Uterus (tissue), 3 donors: ENCODE measurements at regions not wholly inside any gene's neighbourhood (a gene's known extent, or its start where the extent isn't known, plus 50 kb on each side); places are given as distances from the start of the nearest gene placed in this dataset.

Experiments
- DNase-seq, 2 donors: peaks; one replicate each; pipeline ENCODE4 v3.0.0-alpha.2; 2019 to 2020
- H3K27ac ChIP-seq, 2 donors: fragments of 200-600 bp; sonication (generic); 1 replicate in 1 of 2; 2 replicates in 1 of 2; pipeline ENCODE4 v1.5.1; 2016 to 2018
- H3K27me3 ChIP-seq, 2 donors: fragments of 200-600 bp; sonication (generic); one replicate each; pipeline ENCODE4 v1.5.1; 2018 to 2019; ENCODE audit warnings: control low read depth in 1 of 2
- H3K36me3 ChIP-seq, 2 donors: fragments of 200-600 bp; sonication (generic); one replicate each; pipeline ENCODE4 v1.5.1; 2019; ENCODE audit warnings: control low read depth in 1 of 2
- H3K4me1 ChIP-seq, 2 donors: fragments of 200-600 bp; sonication (generic); one replicate each; pipeline ENCODE4 v1.5.1; 2018 to 2019; ENCODE audit warnings: control low read depth in 1 of 2
- H3K4me3 ChIP-seq, 2 donors: fragments of 200-600 bp; sonication (generic); 1 replicate in 1 of 2; 2 replicates in 1 of 2; pipeline ENCODE4 v1.5.1; 2018 to 2019; ENCODE audit warnings: mild to moderate bottlenecking in 1 of 2
- H3K9me3 ChIP-seq, 2 donors: fragments of 200-600 bp; sonication (generic); one replicate each; pipeline ENCODE4 v1.5.1; 2019; ENCODE audit warnings: control low read depth in 1 of 2
- CTCF ChIP-seq, 4 experiments: fragments of 200-600 bp in 2 of 4; fragments of 450-650 bp in 2 of 4; sonication (generic) in 2 of 4; IDR thresholded peaks; one replicate each; pipeline ENCODE4 v1.5.1; 2016 to 2019; ENCODE audit warnings: antibody characterized with exemption in 4 of 4, mild to moderate bottlenecking in 2 of 4, moderate library complexity in 1 of 4
- POLR2A ChIP-seq, 2 donors: fragments of 450-650 bp; IDR thresholded peaks; one replicate each; pipeline ENCODE4 v1.6.1; 2016; ENCODE audit warnings: antibody characterized with exemption in 2 of 2, mild to moderate bottlenecking in 1 of 2, moderate library complexity in 1 of 2
- intact Hi-C: fragments of 100-400 bp; cut with DNase I; formaldehyde crosslinking; loops from one replicate; pipeline ENCODE4 v1.15.1; 2023; ENCODE audit warnings: low total_unique reads
- donor health status: DM: yes; HTN: yes; CAD: no.

- H3K4me1 ChIP-seq: no peaks in the 10 kb centered on the region
- DNase-seq: no peak
- H3K36me3 ChIP-seq: no peaks in the 10 kb centered on the region
- intact Hi-C loops: no loop called here
- no peaks in the 10 kb centered on the region for H3K27me3 ChIP-seq
- TF ChIP-seq POLR2A (IDR thresholded peaks at IDR 0.05) (no peak), CTCF (IDR thresholded peaks at IDR 0.05) (no peak)
- no peaks in the 10 kb centered on the region for H3K9me3 ChIP-seq
- no peak overlapping the region for H3K27ac ChIP-seq
- H3K4me3 ChIP-seq: no peak overlapping the region
Observed at GRCh38 chr6:1510239-1510638, 99.5 kb upstream of the FOXC1 start.

GRCh38 chr6:1513215-1513780 lies 96.4 kb upstream of the FOXC1 start:
- no peaks in the 10 kb centered on the region for H3K27me3 ChIP-seq
- H3K4me3 ChIP-seq: no peak overlapping the region
- DNase-seq: no peak
- no peaks in the 10 kb centered on the region for H3K9me3 ChIP-seq
- intact Hi-C loops: no loop called here
- no peak overlapping the region for H3K27ac ChIP-seq
- no peak for TF ChIP-seq CTCF (IDR thresholded peaks at IDR 0.05)
- TF ChIP-seq POLR2A (IDR thresholded peaks at IDR 0.05): no peak
- H3K36me3 ChIP-seq: no peaks in the 10 kb centered on the region
- no peaks in the 10 kb centered on the region for H3K4me1 ChIP-seq

- Histone ChIP-seq H3K9me3 (no peaks in the 10 kb centered on the region), H3K4me3 (no peak overlapping the region), H3K36me3 (no peaks in the 10 kb centered on the region), H3K4me1 (no peaks in the 10 kb centered on the region), H3K27me3 (no peaks in the 10 kb centered on the region), H3K27ac (no peak overlapping the region)
- TF ChIP-seq CTCF (IDR thresholded peaks at IDR 0.05) (no peak), POLR2A (IDR thresholded peaks at IDR 0.05) (no peak)
- no peak for DNase-seq
- intact Hi-C loops: no loop called here
Observed at GRCh38 chr6:1514078-1514477, 95.6 kb upstream of the FOXC1 start.

- no peak overlapping the region for H3K4me3 ChIP-seq
- no peaks in the 10 kb centered on the region for H3K4me1 ChIP-seq
- TF ChIP-seq CTCF (IDR thresholded peaks at IDR 0.05) (no peak), POLR2A (IDR thresholded peaks at IDR 0.05) (no peak)
- no peak for DNase-seq
- H3K27me3 ChIP-seq: no peaks in the 10 kb centered on the region
- no peaks in the 10 kb centered on the region for H3K9me3 ChIP-seq
- no peak overlapping the region for H3K27ac ChIP-seq
- H3K36me3 ChIP-seq: no peaks in the 10 kb centered on the region
- intact Hi-C loops: no loop called here
Observed at GRCh38 chr6:1515280-1515679, 94.4 kb upstream of the FOXC1 start.

GRCh38 chr6:1515781-1516180 lies 93.9 kb upstream of the FOXC1 start:
- intact Hi-C loops: no loop called here
- no peaks in the 10 kb centered on the region for H3K27me3 ChIP-seq
- no peak for TF ChIP-seq POLR2A (IDR thresholded peaks at IDR 0.05)
- no peak for TF ChIP-seq CTCF (IDR thresholded peaks at IDR 0.05)
- no peaks in the 10 kb centered on the region for H3K9me3 ChIP-seq
- no peaks in the 10 kb centered on the region for H3K4me1 ChIP-seq
- H3K4me3 ChIP-seq: no peak overlapping the region
- H3K27ac ChIP-seq: no peak overlapping the region
- H3K36me3 ChIP-seq: no peaks in the 10 kb centered on the region
- no peak for DNase-seq
